GM23338 (cell line): ENCODE measurements at regions not wholly inside any gene's neighbourhood (a gene's known extent, or its start where the extent isn't known, plus 50 kb on each side); places are given as distances from the start of the nearest gene placed in this dataset.

ENCODE experiments used
- CREB1 ChIP-seq: fragments of 250-450 bp; sonication (Bioruptor Pico); IDR thresholded peaks from 2 replicates; pipeline ENCODE4 v1.5.0; 2020; ENCODE audit warnings: low read depth, mild to moderate bottlenecking, moderate library complexity
- EZH2 ChIP-seq: fragments of 200-600 bp; sonication (generic); IDR thresholded peaks from one replicate; pipeline ENCODE4 v1.8.0; 2017; ENCODE audit warnings: antibody characterized with exemption, mild to moderate bottlenecking, low read depth; ENCODE audit not compliant: unreplicated experiment
- EZH2phosphoT487 ChIP-seq: fragments of 200-600 bp; sonication (generic); IDR thresholded peaks from one replicate; pipeline ENCODE4 v1.8.1; 2018; ENCODE audit warnings: antibody characterized with exemption; ENCODE audit not compliant: unreplicated experiment
- POLR2AphosphoS5 ChIP-seq: IDR thresholded peaks from 2 replicates; pipeline ENCODE4 v1.6.1; 2016; ENCODE audit warnings: antibody characterized with exemption, low read depth
- REST ChIP-seq: IDR thresholded peaks from one replicate; pipeline ENCODE4 v1.6.1; 2018; ENCODE audit warnings: antibody characterized with exemption; ENCODE audit not compliant: unreplicated experiment
- ZNF114 ChIP-seq: fragments of 250-450 bp; sonication (Bioruptor Pico); IDR thresholded peaks from 2 replicates; pipeline ENCODE4 v1.5.0; 2020; ENCODE audit warnings: mild to moderate bottlenecking, moderate library complexity
- ZNF331 ChIP-seq: fragments of 250-450 bp; sonication (Bioruptor Pico); IDR thresholded peaks from 2 replicates; pipeline ENCODE4 v1.5.0; 2020; ENCODE audit warnings: low read depth, mild to moderate bottlenecking, moderate library complexity
- TF ChIP-seq, protein P1 (sequence below), 2 experiments: fragments of 200-600 bp in 1 of 2; sonication (generic) in 1 of 2; conservative IDR thresholded peaks; 2 replicates each; pipeline versions ENCODE4 v1.5.1 to v1.6.1; 2016 to 2017; ENCODE audit warnings: antibody characterized with exemption in 2 of 2, low read depth in 2 of 2, mild to moderate bottlenecking in 2 of 2, moderate library complexity in 1 of 2

- TF ChIP-seq EZH2phosphoT487 (no peak), POLR2AphosphoS5 (no peak), EZH2 (no peak), ZNF331 (CRISPR knock-in tag) (no peak), REST (no peak), ZNF114 (CRISPR knock-in tag) (no peak), CREB1 (CRISPR knock-in tag) (no peak)
- TF ChIP-seq, protein P1, sequence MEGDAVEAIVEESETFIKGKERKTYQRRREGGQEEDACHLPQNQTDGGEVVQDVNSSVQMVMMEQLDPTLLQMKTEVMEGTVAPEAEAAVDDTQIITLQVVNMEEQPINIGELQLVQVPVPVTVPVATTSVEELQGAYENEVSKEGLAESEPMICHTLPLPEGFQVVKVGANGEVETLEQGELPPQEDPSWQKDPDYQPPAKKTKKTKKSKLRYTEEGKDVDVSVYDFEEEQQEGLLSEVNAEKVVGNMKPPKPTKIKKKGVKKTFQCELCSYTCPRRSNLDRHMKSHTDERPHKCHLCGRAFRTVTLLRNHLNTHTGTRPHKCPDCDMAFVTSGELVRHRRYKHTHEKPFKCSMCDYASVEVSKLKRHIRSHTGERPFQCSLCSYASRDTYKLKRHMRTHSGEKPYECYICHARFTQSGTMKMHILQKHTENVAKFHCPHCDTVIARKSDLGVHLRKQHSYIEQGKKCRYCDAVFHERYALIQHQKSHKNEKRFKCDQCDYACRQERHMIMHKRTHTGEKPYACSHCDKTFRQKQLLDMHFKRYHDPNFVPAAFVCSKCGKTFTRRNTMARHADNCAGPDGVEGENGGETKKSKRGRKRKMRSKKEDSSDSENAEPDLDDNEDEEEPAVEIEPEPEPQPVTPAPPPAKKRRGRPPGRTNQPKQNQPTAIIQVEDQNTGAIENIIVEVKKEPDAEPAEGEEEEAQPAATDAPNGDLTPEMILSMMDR (conservative IDR thresholded peaks at IDR 0.05; ENCODE audit: low read depth in 2 of 2), result no peak
Measured at GRCh38 chr2:8416001-8416571, 265.8 kb upstream of the ID2 start.
